Astrocyte (in vitro differentiated cells and primary cell): ENCODE measurements at regions not wholly inside any gene's neighbourhood (a gene's known extent, or its start where the extent isn't known, plus 50 kb on each side); places are given as distances from the start of the nearest gene placed in this dataset.

Experiments used
- DNase-seq: peaks from one replicate; pipeline ENCODE4 v3.0.0-alpha.2; 2010; ENCODE audit warnings: low read depth
- FAIRE-seq: peaks from 2 replicates; lab custom pipeline; 2011; peaks lifted over from hg19 to GRCh38; lab: Jason Lieb, UNC
- H2AFZ ChIP-seq: 2 replicates; pipeline ENCODE4 v1.6.0; 2012; ENCODE audit warnings: low read depth, low read length, inconsistent platforms
- H3K27ac ChIP-seq: 2 replicates; pipeline ENCODE4 v1.5.1; 2011; ENCODE audit warnings: low read depth, low read length, inconsistent platforms
- H3K27me3 ChIP-seq: 2 replicates; pipeline ENCODE4 v1.6.0; 2011; ENCODE audit warnings: low read length, inconsistent platforms; ENCODE audit not compliant: insufficient read depth
- H3K36me3 ChIP-seq: 2 replicates; pipeline ENCODE4 v1.5.1; 2011; ENCODE audit warnings: low read length, inconsistent platforms; ENCODE audit not compliant: insufficient read depth
- H3K4me1 ChIP-seq: 2 replicates; pipeline ENCODE4 v1.5.1; 2011; ENCODE audit warnings: low read length, inconsistent platforms; ENCODE audit not compliant: insufficient read depth
- H3K4me2 ChIP-seq: 2 replicates; pipeline ENCODE4 v1.6.0; 2012; ENCODE audit warnings: low read length, inconsistent platforms
- H3K4me3 ChIP-seq: 2 replicates; pipeline ENCODE4 v1.5.1; 2011; ENCODE audit warnings: low read depth, mild to moderate bottlenecking, low read length, inconsistent platforms; ENCODE audit not compliant: insufficient read depth
- H3K79me2 ChIP-seq: 2 replicates; pipeline ENCODE4 v1.6.0; 2012; ENCODE audit warnings: mild to moderate bottlenecking, low read length, inconsistent platforms; ENCODE audit not compliant: insufficient read depth
- H3K9ac ChIP-seq: 2 replicates; pipeline ENCODE4 v1.6.0; 2012; ENCODE audit warnings: mild to moderate bottlenecking, low read length, inconsistent platforms
- H3K9me3 ChIP-seq: 2 replicates; pipeline ENCODE4 v1.5.1; 2012; ENCODE audit warnings: low read depth, mild to moderate bottlenecking, low read length, inconsistent platforms; ENCODE audit not compliant: insufficient read depth
- H4K20me1 ChIP-seq: 2 replicates; pipeline ENCODE4 v1.6.0; 2012; ENCODE audit warnings: low read length, inconsistent platforms; ENCODE audit not compliant: insufficient read depth
- H3K27ac Mint-ChIP-seq: one replicate; pipeline ENCODE4 v1.8.0; 2021; ENCODE audit warnings: mild to moderate bottlenecking, mixed read lengths; ENCODE audit not compliant: unreplicated experiment
- H3K27me3 Mint-ChIP-seq: one replicate; pipeline ENCODE4 v1.8.0; 2021; ENCODE audit warnings: low read depth, mixed read lengths; ENCODE audit not compliant: unreplicated experiment
- H3K36me3 Mint-ChIP-seq: one replicate; pipeline ENCODE4 v1.8.0; 2021; ENCODE audit warnings: low read depth, mixed read lengths; ENCODE audit not compliant: unreplicated experiment
- H3K4me1 Mint-ChIP-seq: one replicate; pipeline ENCODE4 v1.8.0; 2021; ENCODE audit warnings: low read depth, mixed read lengths; ENCODE audit not compliant: unreplicated experiment
- H3K4me3 Mint-ChIP-seq: one replicate; pipeline ENCODE4 v1.8.0; 2021; ENCODE audit warnings: mild to moderate bottlenecking, moderate library complexity, mixed read lengths; ENCODE audit not compliant: unreplicated experiment
- H3K9me3 Mint-ChIP-seq: one replicate; pipeline ENCODE4 v1.8.0; 2021; ENCODE audit warnings: mild to moderate bottlenecking, mixed read lengths; ENCODE audit not compliant: unreplicated experiment
- EZH2 ChIP-seq: IDR thresholded peaks from 2 replicates; pipeline ENCODE4 v1.6.1; 2012; ENCODE audit warnings: mild to moderate bottlenecking, low read length, inconsistent platforms; ENCODE audit not compliant: insufficient read depth
- TF ChIP-seq, protein P1 (sequence below): IDR thresholded peaks from 2 replicates; pipeline ENCODE4 v1.5.1; 2011; ENCODE audit warnings: low read depth, mild to moderate bottlenecking, inconsistent platforms, low read length, moderate library complexity; ENCODE audit not compliant: insufficient read depth

DNA sequence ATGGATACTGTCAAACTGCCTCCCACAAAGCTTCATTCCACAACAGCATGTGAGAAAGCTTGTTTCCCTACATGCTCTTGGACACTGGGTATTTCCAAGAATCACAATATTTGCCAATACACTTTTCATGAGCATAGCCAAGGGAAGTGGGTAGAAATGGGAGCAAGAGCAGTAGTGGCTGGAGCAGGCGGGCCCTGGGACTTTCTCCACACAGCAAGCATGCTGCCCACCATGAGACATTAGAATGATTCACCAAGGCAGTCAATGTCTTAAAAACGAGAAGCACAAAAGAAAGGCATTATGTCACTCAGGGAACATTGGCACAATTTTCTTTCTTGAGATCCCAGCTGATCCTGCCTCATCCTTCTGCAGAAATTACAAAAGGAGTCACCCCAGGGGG lies 371.6 kb upstream of the RUNX1 start:
- Histone ChIP-seq H3K4me2 (no peak overlapping the region), H4K20me1 (no peaks in the 10 kb centered on the region), H3K9me3 (peaks cover 10% of the 10 kb centered on the region), H3K9ac (no peak overlapping the region), H3K79me2 (no peaks in the 10 kb centered on the region), H3K36me3 (no peaks in the 10 kb centered on the region), H3K27me3 (no peaks in the 10 kb centered on the region), H3K4me3 (no peak overlapping the region), H3K27ac (no peak overlapping the region), H2AFZ (no peak overlapping the region), H3K4me1 (no peaks in the 10 kb centered on the region)
- H3K9me3 Mint-ChIP-seq = peaks cover 24% of the 10 kb centered on the region
- DNase-seq (no peak), FAIRE-seq (no peak)
- no peak for TF ChIP-seq EZH2
- TF ChIP-seq, protein P1, sequence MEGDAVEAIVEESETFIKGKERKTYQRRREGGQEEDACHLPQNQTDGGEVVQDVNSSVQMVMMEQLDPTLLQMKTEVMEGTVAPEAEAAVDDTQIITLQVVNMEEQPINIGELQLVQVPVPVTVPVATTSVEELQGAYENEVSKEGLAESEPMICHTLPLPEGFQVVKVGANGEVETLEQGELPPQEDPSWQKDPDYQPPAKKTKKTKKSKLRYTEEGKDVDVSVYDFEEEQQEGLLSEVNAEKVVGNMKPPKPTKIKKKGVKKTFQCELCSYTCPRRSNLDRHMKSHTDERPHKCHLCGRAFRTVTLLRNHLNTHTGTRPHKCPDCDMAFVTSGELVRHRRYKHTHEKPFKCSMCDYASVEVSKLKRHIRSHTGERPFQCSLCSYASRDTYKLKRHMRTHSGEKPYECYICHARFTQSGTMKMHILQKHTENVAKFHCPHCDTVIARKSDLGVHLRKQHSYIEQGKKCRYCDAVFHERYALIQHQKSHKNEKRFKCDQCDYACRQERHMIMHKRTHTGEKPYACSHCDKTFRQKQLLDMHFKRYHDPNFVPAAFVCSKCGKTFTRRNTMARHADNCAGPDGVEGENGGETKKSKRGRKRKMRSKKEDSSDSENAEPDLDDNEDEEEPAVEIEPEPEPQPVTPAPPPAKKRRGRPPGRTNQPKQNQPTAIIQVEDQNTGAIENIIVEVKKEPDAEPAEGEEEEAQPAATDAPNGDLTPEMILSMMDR = no peak
- no peaks in the 10 kb centered on the region for H3K36me3 Mint-ChIP-seq
- H3K4me3 Mint-ChIP-seq = no peak overlapping the region
- H3K4me1 Mint-ChIP-seq = no peaks in the 10 kb centered on the region
- H3K27ac Mint-ChIP-seq = no peak overlapping the region
- no peaks in the 10 kb centered on the region for H3K27me3 Mint-ChIP-seq

DNA sequence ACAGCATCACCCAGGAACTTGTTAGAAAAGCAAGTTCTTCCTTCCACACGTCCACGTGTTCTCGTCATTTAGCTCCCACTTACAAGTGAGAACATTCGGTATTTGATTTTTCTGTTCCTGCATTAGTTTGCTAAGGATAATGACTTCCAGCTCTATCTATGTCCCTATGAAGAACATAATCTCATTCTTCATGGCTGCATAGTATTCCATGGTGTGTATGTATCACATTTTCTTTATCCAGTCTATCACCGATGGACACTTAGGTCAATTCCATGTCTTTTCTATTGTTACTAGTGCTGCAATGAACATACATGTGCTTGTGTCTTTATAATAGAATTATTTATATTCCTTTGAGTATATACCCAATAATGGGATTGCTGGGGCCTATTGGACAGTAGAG lies 368.7 kb upstream of the RUNX1 start:
- H3K36me3 ChIP-seq = no peaks in the 10 kb centered on the region
- no peak overlapping the region for H2AFZ ChIP-seq
- H3K4me3 Mint-ChIP-seq = no peak overlapping the region
- no peak for FAIRE-seq
- H3K4me2 ChIP-seq = no peak overlapping the region
- no peaks in the 10 kb centered on the region for H4K20me1 ChIP-seq
- H3K9ac ChIP-seq = no peak overlapping the region
- no peaks in the 10 kb centered on the region for H3K79me2 ChIP-seq
- no peak overlapping the region for H3K27ac ChIP-seq
- no peak for DNase-seq
- H3K27me3 Mint-ChIP-seq = no peaks in the 10 kb centered on the region
- H3K4me1 ChIP-seq = no peaks in the 10 kb centered on the region
- no peaks in the 10 kb centered on the region for H3K36me3 Mint-ChIP-seq
- TF ChIP-seq, protein P1 = no peak
- no peak for TF ChIP-seq EZH2
- peaks cover 11% of the 10 kb centered on the region for H3K4me1 Mint-ChIP-seq
- no peak overlapping the region for H3K27ac Mint-ChIP-seq
- H3K9me3 ChIP-seq = peaks cover 10% of the 10 kb centered on the region
- H3K27me3 ChIP-seq = no peaks in the 10 kb centered on the region
- H3K4me3 ChIP-seq = no peak overlapping the region
- peaks cover 17% of the 10 kb centered on the region for H3K9me3 Mint-ChIP-seq

DNA sequence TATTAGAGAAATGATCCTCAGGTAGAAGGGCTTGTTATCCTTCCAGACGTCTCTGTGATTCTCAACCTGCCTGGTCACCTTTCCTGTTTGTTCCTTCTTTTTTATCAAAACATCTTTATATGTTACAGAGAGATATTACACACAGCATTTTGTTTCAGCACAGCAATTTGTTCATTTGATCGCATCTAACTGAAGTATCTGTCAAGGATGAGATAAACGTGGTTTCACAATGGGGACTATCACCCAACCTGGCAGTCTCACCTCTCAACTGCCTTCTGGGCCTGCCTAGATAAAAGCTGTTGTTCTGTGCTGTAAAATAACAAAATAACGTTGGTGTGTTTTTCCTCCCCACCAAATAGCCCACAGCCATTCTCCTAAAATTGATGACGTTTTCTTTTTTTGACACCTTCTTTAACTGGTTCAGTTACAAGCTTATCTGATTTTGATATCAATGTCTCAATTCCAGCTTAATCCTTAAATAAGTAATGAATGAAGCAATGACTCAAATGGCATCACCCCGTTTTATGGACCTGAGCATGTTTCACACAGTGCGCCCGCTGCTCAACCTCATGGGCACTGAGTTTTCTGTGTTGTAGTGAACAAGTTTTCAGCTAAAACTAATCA lies 367.9 kb upstream of the RUNX1 start:
- no peak overlapping the region for H3K27ac Mint-ChIP-seq
- H3K9me3 Mint-ChIP-seq = peaks cover 10% of the 10 kb centered on the region
- no peaks in the 10 kb centered on the region for H3K27me3 Mint-ChIP-seq
- TF ChIP-seq EZH2 = no peak
- TF ChIP-seq, protein P1 = no peak
- H3K36me3 Mint-ChIP-seq = no peaks in the 10 kb centered on the region
- H3K9ac ChIP-seq = no peak overlapping the region
- H3K4me2 ChIP-seq = no peak overlapping the region
- no peak overlapping the region for H3K4me3 Mint-ChIP-seq
- H2AFZ ChIP-seq = no peak overlapping the region
- no peak overlapping the region for H3K27ac ChIP-seq
- H3K4me3 ChIP-seq = no peak overlapping the region
- H3K4me1 Mint-ChIP-seq = peaks cover 11% of the 10 kb centered on the region
- DNase-seq (no peak), FAIRE-seq (no peak)
- no peaks in the 10 kb centered on the region for H4K20me1 ChIP-seq
- H3K4me1 ChIP-seq = no peaks in the 10 kb centered on the region
- H3K9me3 ChIP-seq = peaks cover 4% of the 10 kb centered on the region
- H3K79me2 ChIP-seq = no peaks in the 10 kb centered on the region
- no peaks in the 10 kb centered on the region for H3K27me3 ChIP-seq
- no peaks in the 10 kb centered on the region for H3K36me3 ChIP-seq
